ENCODE measurements at regions not wholly inside any gene's neighbourhood (a gene's known extent, or its start where the extent isn't known, plus 50 kb on each side); places are given as distances from the start of the nearest gene placed in this dataset.

DNA sequence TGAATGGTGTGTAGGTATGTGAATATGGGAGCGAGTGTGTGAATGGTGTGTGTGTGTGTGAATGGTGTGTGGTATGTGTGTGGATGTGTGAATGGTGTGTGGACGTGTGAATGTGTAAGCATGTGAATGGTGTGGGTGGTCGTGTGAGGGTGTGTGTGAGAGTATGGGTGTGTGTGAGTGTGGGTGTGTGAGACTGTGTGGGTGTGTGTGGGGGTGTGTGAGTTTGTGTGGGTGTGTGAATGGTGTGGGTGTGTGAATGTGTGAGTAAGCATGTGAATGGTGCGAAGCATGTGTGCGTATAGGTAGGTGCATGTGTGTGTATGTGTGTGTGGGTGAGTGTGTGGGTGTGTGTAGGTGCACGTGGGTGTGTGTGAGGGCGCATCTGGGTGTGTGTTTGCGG lies 160.7 kb upstream of the COBL start:
- no peak for DNase-seq
- ChIA-PET POLR2A (ENCODE audit: unreplicated experiment) (no interaction called here), CTCF (no interaction called here)
- no peak for ATAC-seq (ENCODE audit: low read depth)
- H3K4me2 ChIP-seq (ENCODE audit: low read depth, low read length) = no peak overlapping the region
- H4K20me1 ChIP-seq (ENCODE audit: insufficient read depth, low read length) = no peaks in the 10 kb centered on the region
- H3K9me3 ChIP-seq (ENCODE audit: control insufficient read depth, insufficient read depth, low read length) = peaks cover 40% of the 10 kb centered on the region
- H3K36me3 ChIP-seq (ENCODE audit: control insufficient read depth, insufficient read depth, low read length) = no peaks in the 10 kb centered on the region
- no peak overlapping the region for H2BK120ac ChIP-seq (ENCODE audit: low read depth, low read length)
- peak overlapping the region; percentile 75 for H2BK5ac ChIP-seq (ENCODE audit: low read depth, low read length, poor library complexity, severe bottlenecking)
- H3K4me1 ChIP-seq (ENCODE audit: control insufficient read depth, insufficient read depth, low read length) = no peaks in the 10 kb centered on the region
- H3K4me3 ChIP-seq (ENCODE audit: insufficient read depth, low read depth, low read length) = no peak overlapping the region
- no peak overlapping the region for H3K4ac ChIP-seq (ENCODE audit: low read depth, low read length)
- H3K14ac ChIP-seq (replicated peaks; ENCODE audit: low read depth, low read length) = no peak overlapping the region
- TF ChIP-seq CEBPB (IDR thresholded peaks at IDR 0.05; ENCODE audit: low read depth, low read length) (no peak), CHD1 (IDR thresholded peaks at IDR 0.05; ENCODE audit: low read depth, low read length) (no peak), SMC3 (IDR thresholded peaks at IDR 0.05; ENCODE audit: low read depth, low read length) (no peak), RAD21 (IDR thresholded peaks at IDR 0.05; ENCODE audit: low read length) (no peak), FOS (IDR thresholded peaks at IDR 0.05; ENCODE audit: low read depth, low read length) (no peak), USF2 (IDR thresholded peaks at IDR 0.05; ENCODE audit: low read depth, low read length) (no peak), BHLHE40 (IDR thresholded peaks at IDR 0.05; ENCODE audit: low read depth, low read length) (no peak), ELK1 (IDR thresholded peaks at IDR 0.05; ENCODE audit: borderline replicate concordance, low read depth, low read length) (no peak)
- dilution Hi-C loops (cut with HindIII; ENCODE audit: low sequenced_read_pairs, unreplicated experiment) = no loop called here
- H3K9ac ChIP-seq (ENCODE audit: low read depth, low read length) = no peak overlapping the region
- no peaks in the 10 kb centered on the region for H3K79me1 ChIP-seq (ENCODE audit: low read depth in 1 of 2, low read length in 2 of 2)
- no peak overlapping the region for H2BK20ac ChIP-seq (ENCODE audit: low read depth, low read length)
- H3K9me1 ChIP-seq (ENCODE audit: insufficient read depth, low read length) = no peaks in the 10 kb centered on the region
- no peak overlapping the region for H4K8ac ChIP-seq (ENCODE audit: low read depth in 2 of 2, low read length in 2 of 2)
- H4K5ac ChIP-seq (ENCODE audit: low read depth, low read length) = no peak overlapping the region
- no TSS peak for BruUV-seq (replicated peaks)
- H3K27ac ChIP-seq (ENCODE audit: insufficient read depth, low read length) = no peak overlapping the region
- 36 to 100% methylated on average over 1 to 3 of the region's 8 CpGs for WGBS, 2 experiments (ENCODE audit: extremely low coverage in 2 of 2, insufficient read length in 1 of 2)
- no peak overlapping the region for H2AK9ac ChIP-seq (replicated peaks; ENCODE audit: low read depth, low read length, poor library complexity)
- no peaks in the 10 kb centered on the region for H3K27me3 ChIP-seq (ENCODE audit: control insufficient read depth, insufficient read depth, low read length)
- no peak overlapping the region for H3K18ac ChIP-seq (ENCODE audit: low read depth, low read length)
- H3K23ac ChIP-seq (ENCODE audit: low read depth, low read length) = no peak overlapping the region
- intact Hi-C loops (cut with micrococcal nuclease) = no loop called here
- in situ Hi-C loops (cut with MboI; ENCODE audit: low sequenced_read_pairs) = no loop called here
- no peak overlapping the region for H2AFZ ChIP-seq (replicated peaks; ENCODE audit: low read length, poor library complexity)
- H2BK15ac ChIP-seq (ENCODE audit: low read depth, low read length) = no peak overlapping the region
- no peak overlapping the region for H4K91ac ChIP-seq (ENCODE audit: insufficient read depth, low read depth, low read length)
- no peak overlapping the region for H2AK5ac ChIP-seq (ENCODE audit: low read depth, low read length)
- H3K56ac ChIP-seq (ENCODE audit: extremely low read depth, insufficient read depth, low read length) = no peak overlapping the region
